Dendritic cell treated with granulocyte-macrophage colony-stimulating factor and Interleukin-4, amounts not matched to agents 40 ng/mL and 50 ng/mL, for 4 days (primary cell): ENCODE measurements at regions not wholly inside any gene's neighbourhood (a gene's known extent, or its start where the extent isn't known, plus 50 kb on each side); places are given as distances from the start of the nearest gene placed in this dataset.
A peak's percentile ranks its signal among the peaks of the same experiment; 100 is the strongest.

Experiments used
- H3K27ac Mint-ChIP-seq: one replicate; pipeline ENCODE4 v1.8.0; 2022; ENCODE audit warnings: mild to moderate bottlenecking, mixed read lengths
- H3K27me3 Mint-ChIP-seq: one replicate; pipeline ENCODE4 v1.8.0; 2022; ENCODE audit warnings: mild to moderate bottlenecking, mixed read lengths
- H3K36me3 Mint-ChIP-seq: one replicate; pipeline ENCODE4 v1.8.0; 2022; ENCODE audit warnings: low read depth, mixed read lengths
- H3K4me1 Mint-ChIP-seq: one replicate; pipeline ENCODE4 v1.8.0; 2022; ENCODE audit warnings: low read depth, mixed read lengths
- H3K4me3 Mint-ChIP-seq: one replicate; pipeline ENCODE4 v1.8.0; 2022; ENCODE audit warnings: mild to moderate bottlenecking, moderate library complexity, mixed read lengths
- H3K9me3 Mint-ChIP-seq: one replicate; pipeline ENCODE4 v1.8.0; 2022; ENCODE audit warnings: mixed read lengths
- intact Hi-C: fragments of 100-400 bp; cut with micrococcal nuclease; formaldehyde crosslinking; loops from one replicate; pipeline ENCODE4 v1.15.0; 2022

GRCh38 chr4:123479944-123480343 lies 83.3 kb downstream of the SPRY1 start:
- peaks cover 27% of the 10 kb centered on the region for H3K4me1 Mint-ChIP-seq
- no peaks in the 10 kb centered on the region for H3K9me3 Mint-ChIP-seq
- H3K36me3 Mint-ChIP-seq: no peaks in the 10 kb centered on the region
- H3K27ac Mint-ChIP-seq: no peak overlapping the region
- intact Hi-C loops: no loop called here
- H3K27me3 Mint-ChIP-seq: no peaks in the 10 kb centered on the region
- no peak overlapping the region for H3K4me3 Mint-ChIP-seq

GRCh38 chr4:123480706-123481418 lies 84.3 kb downstream of the SPRY1 start:
- no peak overlapping the region for H3K4me3 Mint-ChIP-seq
- no peaks in the 10 kb centered on the region for H3K9me3 Mint-ChIP-seq
- H3K27me3 Mint-ChIP-seq: no peaks in the 10 kb centered on the region
- no peak overlapping the region for H3K27ac Mint-ChIP-seq
- H3K4me1 Mint-ChIP-seq: peaks cover 32% of the 10 kb centered on the region
- no peaks in the 10 kb centered on the region for H3K36me3 Mint-ChIP-seq
- intact Hi-C loops: no loop called here

- intact Hi-C loops: no loop called here
Measured at GRCh38 chr4:123481717-123482116, 85.1 kb downstream of the SPRY1 start.

GRCh38 chr4:123484291-123484926 lies 87.8 kb downstream of the SPRY1 start:
- peaks cover 20% of the 10 kb centered on the region for H3K4me1 Mint-ChIP-seq
- no peaks in the 10 kb centered on the region for H3K36me3 Mint-ChIP-seq
- no peaks in the 10 kb centered on the region for H3K9me3 Mint-ChIP-seq
- no peak overlapping the region for H3K4me3 Mint-ChIP-seq
- H3K27me3 Mint-ChIP-seq: no peaks in the 10 kb centered on the region
- H3K27ac Mint-ChIP-seq: no peak overlapping the region
- intact Hi-C loops: no loop called here

More at GRCh38 chr4:123481717-123482116, 85.1 kb downstream of the SPRY1 start:
- H3K36me3 Mint-ChIP-seq: no peaks in the 10 kb centered on the region
- no peak overlapping the region for H3K27ac Mint-ChIP-seq
- H3K4me3 Mint-ChIP-seq: no peak overlapping the region
- no peaks in the 10 kb centered on the region for H3K27me3 Mint-ChIP-seq
- no peaks in the 10 kb centered on the region for H3K9me3 Mint-ChIP-seq
- H3K4me1 Mint-ChIP-seq: peaks cover 32% of the 10 kb centered on the region

- Mint-ChIP-seq H3K4me3 (no peak overlapping the region), H3K4me1 (peaks cover 13% of the 10 kb centered on the region), H3K9me3 (no peaks in the 10 kb centered on the region), H3K36me3 (no peaks in the 10 kb centered on the region), H3K27ac (no peak overlapping the region), H3K27me3 (no peaks in the 10 kb centered on the region)
- intact Hi-C loops: no loop called here
Measured at GRCh38 chr4:123485601-123486000, 89.0 kb downstream of the SPRY1 start.

GRCh38 chr4:123488916-123489315 lies 92.3 kb downstream of the SPRY1 start:
- H3K36me3 Mint-ChIP-seq: no peaks in the 10 kb centered on the region
- peaks cover 16% of the 10 kb centered on the region for H3K4me1 Mint-ChIP-seq
- no peak overlapping the region for H3K27ac Mint-ChIP-seq
- H3K4me3 Mint-ChIP-seq: no peak overlapping the region
- H3K27me3 Mint-ChIP-seq: no peaks in the 10 kb centered on the region
- no peaks in the 10 kb centered on the region for H3K9me3 Mint-ChIP-seq
- intact Hi-C loops: no loop called here

- no peak overlapping the region for H3K4me3 Mint-ChIP-seq
- no peaks in the 10 kb centered on the region for H3K27me3 Mint-ChIP-seq
- H3K4me1 Mint-ChIP-seq: peaks cover 38% of the 10 kb centered on the region
- no peak overlapping the region for H3K27ac Mint-ChIP-seq
- H3K36me3 Mint-ChIP-seq: no peaks in the 10 kb centered on the region
- intact Hi-C loops: no loop called here
- H3K9me3 Mint-ChIP-seq: no peaks in the 10 kb centered on the region
Measured at GRCh38 chr4:123495530-123495929, 98.9 kb downstream of the SPRY1 start.

- Mint-ChIP-seq H3K27me3 (no peaks in the 10 kb centered on the region), H3K36me3 (no peaks in the 10 kb centered on the region), H3K9me3 (no peaks in the 10 kb centered on the region), H3K27ac (no peak overlapping the region), H3K4me1 (peaks cover 38% of the 10 kb centered on the region), H3K4me3 (no peak overlapping the region)
- intact Hi-C loops: no loop called here
Measured at GRCh38 chr4:123496421-123496820, 99.8 kb downstream of the SPRY1 start.

GRCh38 chr4:123497340-123497739 lies 100.7 kb downstream of the SPRY1 start:
- no peaks in the 10 kb centered on the region for H3K9me3 Mint-ChIP-seq
- intact Hi-C loops: no loop called here
- H3K27me3 Mint-ChIP-seq: no peaks in the 10 kb centered on the region
- H3K4me3 Mint-ChIP-seq: no peak overlapping the region
- H3K36me3 Mint-ChIP-seq: no peaks in the 10 kb centered on the region
- H3K4me1 Mint-ChIP-seq: peaks cover 38% of the 10 kb centered on the region
- H3K27ac Mint-ChIP-seq: no peak overlapping the region

- no peak overlapping the region for H3K4me3 Mint-ChIP-seq
- H3K27me3 Mint-ChIP-seq: peaks cover 21% of the 10 kb centered on the region
- no peaks in the 10 kb centered on the region for H3K9me3 Mint-ChIP-seq
- peaks cover 26% of the 10 kb centered on the region for H3K4me1 Mint-ChIP-seq
- no peak overlapping the region for H3K27ac Mint-ChIP-seq
- no peaks in the 10 kb centered on the region for H3K36me3 Mint-ChIP-seq
- intact Hi-C loops: no loop called here
Measured at GRCh38 chr4:123501733-123502132, 105.1 kb downstream of the SPRY1 start.

- no peak overlapping the region for H3K27ac Mint-ChIP-seq
- intact Hi-C loops: no loop called here
- H3K4me3 Mint-ChIP-seq: no peak overlapping the region
- no peaks in the 10 kb centered on the region for H3K9me3 Mint-ChIP-seq
- H3K27me3 Mint-ChIP-seq: peaks cover 24% of the 10 kb centered on the region
- peaks cover 17% of the 10 kb centered on the region for H3K4me1 Mint-ChIP-seq
- H3K36me3 Mint-ChIP-seq: no peaks in the 10 kb centered on the region
Measured at GRCh38 chr4:123503698-123504363, 107.2 kb downstream of the SPRY1 start.

- H3K27ac Mint-ChIP-seq: peak overlapping the region; percentile 50
- peaks cover 24% of the 10 kb centered on the region for H3K27me3 Mint-ChIP-seq
- no peaks in the 10 kb centered on the region for H3K36me3 Mint-ChIP-seq
- intact Hi-C loops: no loop called here
- peak overlapping the region; percentile 83 for H3K4me3 Mint-ChIP-seq
- H3K4me1 Mint-ChIP-seq: peaks cover 17% of the 10 kb centered on the region
- no peaks in the 10 kb centered on the region for H3K9me3 Mint-ChIP-seq
Measured at GRCh38 chr4:123505095-123506010, 108.8 kb downstream of the SPRY1 start.

GRCh38 chr4:123506011-123506695 lies 109.6 kb downstream of the SPRY1 start:
- H3K27ac Mint-ChIP-seq: peak overlapping the region; percentile 50
- no peaks in the 10 kb centered on the region for H3K9me3 Mint-ChIP-seq
- H3K36me3 Mint-ChIP-seq: no peaks in the 10 kb centered on the region
- peaks cover 17% of the 10 kb centered on the region for H3K4me1 Mint-ChIP-seq
- H3K27me3 Mint-ChIP-seq: peaks cover 24% of the 10 kb centered on the region
- intact Hi-C loops: no loop called here
- H3K4me3 Mint-ChIP-seq: peak overlapping the region; percentile 83
